GM21528 (cell line): ENCODE measurements at regions not wholly inside any gene's neighbourhood (a gene's known extent, or its start where the extent isn't known, plus 50 kb on each side); places are given as distances from the start of the nearest gene placed in this dataset.

ENCODE experiments used
- ATAC-seq: cut with Tn5 transposase; IDR thresholded peaks from one replicate; pipeline ENCODE4 v1.9.1; 2021; ENCODE audit warnings: mild to moderate bottlenecking, moderate library complexity; ENCODE audit not compliant: unreplicated experiment, low FRiP score

DNA sequence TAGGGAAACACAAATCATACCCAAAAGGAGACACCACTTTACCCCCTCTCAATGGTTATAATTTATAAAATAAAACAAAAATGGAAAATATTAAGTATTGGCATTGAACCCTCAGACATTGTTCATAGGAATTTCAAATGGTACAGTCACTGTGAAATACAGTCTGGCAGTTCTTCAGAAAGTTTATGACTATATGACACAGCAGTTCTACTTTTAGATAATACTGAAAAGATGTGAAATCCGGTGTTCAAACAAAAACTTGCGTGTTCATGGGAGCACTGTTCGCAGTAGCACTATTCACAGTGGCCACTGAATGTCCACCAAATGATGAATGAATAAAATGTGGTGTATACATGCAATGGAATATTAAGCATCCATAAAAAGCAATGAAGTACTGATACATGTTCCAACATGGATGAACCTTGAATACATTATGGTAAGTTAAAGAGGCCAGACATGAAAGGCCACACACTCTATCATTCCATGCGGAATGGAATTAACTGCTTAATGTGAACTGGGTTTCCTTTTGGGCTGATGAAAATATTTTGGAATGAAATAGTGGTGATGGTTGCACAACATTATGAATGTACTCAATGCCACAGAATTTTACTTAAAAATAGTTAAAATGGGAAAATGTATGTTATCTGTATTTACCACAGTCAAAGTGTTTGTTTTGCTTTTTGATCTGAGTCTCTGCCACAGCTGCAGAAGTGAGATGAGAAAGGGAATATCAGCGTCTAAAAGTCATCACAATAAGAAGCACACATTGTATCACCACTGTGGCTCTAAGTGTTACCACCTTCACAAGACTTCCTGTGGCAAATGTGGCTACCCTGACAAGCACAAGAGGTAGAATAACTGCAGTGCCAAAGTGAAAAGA lies 864.6 kb downstream of the SUCLG1 start:
- no peak for ATAC-seq

GRCh38 chr2:83587309-83587708 lies 871.8 kb downstream of the SUCLG1 start:
- no peak for ATAC-seq

GRCh38 chr2:83585250-83585649 lies 873.8 kb downstream of the SUCLG1 start:
- ATAC-seq, result no peak

DNA sequence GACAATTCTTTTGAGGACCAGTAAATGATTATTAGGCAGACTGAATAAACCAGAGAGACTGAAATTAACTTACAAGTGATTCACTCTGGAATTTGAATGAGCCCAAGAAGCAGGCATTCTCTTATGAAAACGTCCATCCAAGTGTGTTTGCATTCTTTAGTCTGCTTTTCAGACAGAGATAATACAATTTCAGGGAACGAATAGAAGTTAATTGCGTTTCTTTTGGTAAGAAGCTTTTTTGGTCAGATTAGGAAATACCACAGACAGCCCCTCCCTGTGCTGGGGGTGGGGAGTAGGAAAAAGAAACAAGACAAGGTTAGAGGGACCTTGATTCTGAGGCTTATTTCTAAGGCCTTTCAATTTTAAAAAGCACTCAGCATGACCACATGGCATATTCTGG lies 874.4 kb downstream of the SUCLG1 start:
- no peak for ATAC-seq

DNA sequence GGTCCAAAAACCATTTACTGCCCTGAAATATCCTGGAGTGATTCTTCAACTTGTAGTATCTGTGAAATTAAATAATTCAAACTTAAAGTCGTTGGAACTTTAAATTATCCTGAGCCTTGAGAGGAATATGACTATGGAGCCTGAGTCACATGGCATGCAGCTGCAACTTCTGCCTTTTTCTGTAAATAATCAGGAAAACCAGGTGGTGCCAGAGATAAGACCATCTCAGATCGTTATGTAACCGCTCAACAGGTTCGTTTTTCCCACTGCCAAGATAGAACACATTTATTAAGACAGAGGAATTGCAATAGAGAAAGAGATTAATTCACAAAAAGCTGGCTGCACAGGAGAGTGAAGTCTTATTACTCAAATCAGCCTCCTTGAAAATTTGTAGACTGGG lies 876.5 kb downstream of the SUCLG1 start:
- no peak for ATAC-seq

- ATAC-seq, result no peak
Observed at GRCh38 chr2:83579507-83579906, 879.6 kb downstream of the SUCLG1 start.

DNA sequence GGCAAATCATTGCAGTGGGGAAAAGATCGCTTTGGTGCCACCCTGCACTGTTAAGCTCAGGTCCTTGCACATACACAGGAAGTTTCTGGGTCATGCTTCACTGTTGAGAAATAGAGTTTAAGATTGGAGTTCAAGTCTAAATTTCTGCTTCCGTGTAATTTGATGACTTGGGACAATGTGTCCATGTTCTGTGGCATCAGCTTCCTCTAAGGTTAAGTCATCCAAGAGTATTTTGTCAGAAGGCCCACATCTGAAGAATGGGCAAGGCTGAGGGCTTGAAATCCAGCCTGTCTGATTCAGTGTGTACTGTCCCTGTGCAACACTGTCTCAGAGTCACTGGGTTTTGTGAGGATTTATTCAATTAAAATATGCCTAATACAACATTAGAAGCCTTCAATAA lies 880.7 kb downstream of the SUCLG1 start:
- no peak for ATAC-seq

DNA sequence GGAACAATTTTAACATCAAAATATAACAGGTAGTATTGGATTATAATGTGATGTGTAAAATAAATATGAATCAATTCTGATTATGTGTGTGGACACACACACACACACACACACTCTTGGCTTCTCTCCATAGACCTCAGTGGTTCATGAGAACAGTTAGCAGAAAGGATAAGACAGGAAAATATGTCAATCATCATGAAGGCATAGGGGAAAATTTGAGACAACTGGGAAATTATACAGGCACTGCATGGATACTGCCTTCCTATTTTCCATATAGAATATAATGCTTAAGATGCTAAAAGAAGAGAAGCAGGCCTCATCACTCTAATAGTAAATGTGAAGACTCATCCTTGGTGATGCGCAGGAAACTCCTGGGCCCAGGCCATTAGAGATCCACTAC lies 884.5 kb downstream of the SUCLG1 start:
- ATAC-seq, result no peak

- ATAC-seq, result no peak
Observed at GRCh38 chr2:83573060-83573459, 886.0 kb downstream of the SUCLG1 start.

DNA sequence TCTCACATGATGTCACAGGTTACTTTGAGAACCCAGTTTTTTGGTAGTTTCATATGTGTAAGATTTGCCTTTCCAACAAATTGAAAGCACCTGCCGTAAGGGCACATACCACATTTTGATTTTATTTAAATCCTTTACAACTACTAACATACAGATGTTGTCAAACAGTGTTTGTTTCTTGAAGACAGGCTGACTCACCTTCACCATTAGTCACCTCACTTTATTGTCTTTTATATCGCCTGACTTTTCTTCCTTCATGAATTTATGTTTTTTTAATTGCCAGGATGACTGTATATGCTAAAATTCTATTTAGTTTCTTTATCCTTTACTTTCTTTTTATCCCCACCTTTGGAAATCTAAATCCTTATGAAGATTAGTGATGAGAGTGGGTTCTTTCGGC lies 886.7 kb downstream of the SUCLG1 start:
- no peak for ATAC-seq

DNA sequence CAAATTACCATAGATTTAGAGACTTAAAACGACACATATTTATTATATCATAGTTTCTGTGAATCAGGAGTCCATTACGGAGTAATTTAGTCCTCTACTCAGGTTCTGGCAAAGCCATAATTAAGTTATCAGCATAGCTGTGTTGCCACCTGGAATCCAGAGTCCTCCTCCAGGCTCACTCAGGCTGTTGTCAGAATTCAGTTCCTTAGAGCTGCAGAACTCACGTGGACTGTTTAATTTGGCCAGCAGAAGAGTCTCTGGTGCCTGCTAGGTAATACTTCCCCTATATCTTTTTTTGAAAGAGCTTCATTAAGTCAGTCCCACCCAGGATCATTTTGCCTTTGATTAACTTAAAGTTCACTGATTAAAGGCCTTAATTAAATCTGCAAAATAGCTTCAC lies 891.5 kb downstream of the SUCLG1 start:
- ATAC-seq, result no peak

DNA sequence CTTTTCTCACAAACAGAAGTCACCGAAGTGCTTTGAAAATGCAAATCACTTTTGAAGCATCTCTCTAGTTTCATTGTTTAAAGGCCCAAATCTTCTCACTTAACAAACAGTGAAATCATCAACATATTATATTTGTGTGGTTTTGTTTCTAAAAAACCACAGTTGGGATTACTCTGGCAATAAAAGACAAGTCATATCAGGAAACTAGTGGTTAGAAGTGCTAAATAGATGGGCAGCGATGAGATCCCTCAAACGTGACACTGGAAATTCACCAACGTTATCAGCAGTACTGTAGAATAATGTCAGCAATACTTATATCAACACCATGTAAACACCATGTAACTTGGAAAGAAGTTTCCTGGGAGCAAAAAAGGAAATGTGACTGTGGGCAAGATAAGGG lies 893.5 kb downstream of the SUCLG1 start:
- ATAC-seq, result no peak

- ATAC-seq, result no peak
Observed at GRCh38 chr2:83565181-83565580, 893.9 kb downstream of the SUCLG1 start.

GRCh38 chr2:83561592-83561991 lies 897.5 kb downstream of the SUCLG1 start:
- no peak for ATAC-seq

DNA sequence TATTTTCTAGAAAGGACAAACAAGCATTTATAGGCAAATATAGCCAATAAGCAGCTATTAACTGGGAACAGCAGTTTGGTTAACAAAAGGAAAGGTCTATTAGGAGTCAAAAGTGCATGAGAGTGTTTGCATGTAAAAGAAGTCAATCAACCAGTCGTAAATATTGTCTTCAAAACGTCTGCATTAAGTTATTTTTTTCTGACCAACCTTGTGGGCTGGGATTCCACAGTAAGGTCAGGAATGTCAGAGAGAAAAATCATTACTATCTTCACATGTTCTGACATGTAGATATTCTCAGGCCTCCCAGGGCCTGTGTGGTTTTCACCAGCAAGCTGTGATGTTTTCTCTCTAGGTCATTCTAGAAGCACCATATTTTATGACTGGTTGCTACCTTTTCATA lies 922.5 kb downstream of the SUCLG1 start:
- ATAC-seq, result no peak

GRCh38 chr2:83534416-83534815 lies 924.7 kb downstream of the SUCLG1 start:
- ATAC-seq, result no peak

DNA sequence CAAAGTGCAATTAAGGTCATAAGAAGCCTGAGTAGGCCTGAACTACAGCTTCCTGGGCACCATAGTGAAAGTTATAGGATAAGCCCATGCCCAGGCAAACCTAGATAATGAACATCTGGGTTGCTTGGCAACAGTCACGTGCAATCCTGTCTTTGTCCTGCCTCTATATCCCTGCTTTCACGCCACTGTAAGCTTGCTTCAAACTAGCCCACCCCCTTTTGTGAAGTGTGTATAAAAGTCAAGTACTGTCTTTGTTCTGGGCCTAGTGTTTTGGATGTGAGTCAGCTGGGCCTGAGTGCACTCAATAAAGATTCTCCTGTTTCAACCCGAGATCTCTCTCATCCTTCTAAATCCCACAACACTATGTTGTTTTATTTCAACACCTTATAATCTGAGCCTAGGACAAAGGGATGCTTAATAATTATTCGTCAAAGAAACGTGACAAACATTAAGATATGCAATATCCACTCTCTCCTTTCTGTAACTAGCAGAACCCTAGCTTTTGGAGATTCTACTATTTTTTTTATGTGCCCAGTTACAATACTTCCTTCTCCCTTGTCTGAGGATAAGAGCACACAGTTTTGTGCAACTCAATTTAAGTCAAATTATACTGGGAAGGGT lies 927.8 kb downstream of the SUCLG1 start:
- ATAC-seq, result no peak

GRCh38 chr2:83528767-83529166 lies 930.3 kb downstream of the SUCLG1 start:
- ATAC-seq, result no peak

DNA sequence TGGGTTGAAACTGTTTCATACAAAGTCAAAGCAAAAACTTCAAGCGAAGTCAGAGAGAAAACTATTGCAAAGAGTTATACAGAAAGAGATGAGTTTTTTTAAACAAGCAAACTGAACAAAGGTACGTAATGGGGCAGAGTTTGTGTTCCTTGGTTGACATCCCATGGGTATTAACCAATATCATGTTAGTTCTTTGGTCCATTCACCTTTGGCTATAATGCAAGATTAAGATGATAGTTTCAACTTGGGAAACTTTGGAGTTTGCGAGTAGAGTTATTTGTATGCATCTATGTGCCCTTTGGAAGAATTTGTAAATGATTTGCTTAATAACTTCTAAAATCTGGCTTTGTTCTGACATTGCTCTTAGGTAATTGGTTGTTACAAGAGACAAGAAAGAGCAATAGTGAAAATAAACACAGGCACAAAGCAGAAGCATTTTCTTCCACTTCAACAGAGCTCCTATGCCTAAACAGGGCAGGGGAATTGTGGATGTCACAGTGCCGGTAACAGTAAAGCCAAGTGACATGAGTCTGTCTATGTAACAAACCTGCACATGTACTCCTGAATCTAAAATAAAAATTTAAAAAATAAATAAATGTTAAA lies 936.1 kb downstream of the SUCLG1 start:
- no peak for ATAC-seq

- ATAC-seq, result no peak
Observed at GRCh38 chr2:83517727-83518368, 941.2 kb downstream of the SUCLG1 start.

DNA sequence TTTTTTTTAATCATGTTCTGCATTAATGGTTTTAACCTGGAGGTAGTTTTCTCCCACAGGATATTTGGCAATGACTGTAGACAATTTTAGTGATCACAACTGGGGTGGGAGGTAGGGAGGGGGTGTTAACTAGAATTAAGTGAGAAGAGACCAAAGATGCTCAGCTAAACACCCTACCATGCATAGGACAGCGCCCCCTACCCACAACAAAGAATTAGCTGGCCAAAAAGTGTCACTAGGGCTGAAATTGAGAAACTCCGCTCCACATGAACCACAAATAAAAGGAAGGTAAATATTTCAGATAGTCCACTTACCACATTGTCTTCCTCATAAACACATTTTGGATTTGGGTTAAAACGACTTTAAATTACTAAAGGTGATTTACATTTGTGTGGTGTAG lies 942.6 kb downstream of the SUCLG1 start:
- ATAC-seq, result no peak
